ENCODE measurements at regions not wholly inside any gene's neighbourhood (a gene's known extent, or its start where the extent isn't known, plus 50 kb on each side); places are given as distances from the start of the nearest gene placed in this dataset.

DNA sequence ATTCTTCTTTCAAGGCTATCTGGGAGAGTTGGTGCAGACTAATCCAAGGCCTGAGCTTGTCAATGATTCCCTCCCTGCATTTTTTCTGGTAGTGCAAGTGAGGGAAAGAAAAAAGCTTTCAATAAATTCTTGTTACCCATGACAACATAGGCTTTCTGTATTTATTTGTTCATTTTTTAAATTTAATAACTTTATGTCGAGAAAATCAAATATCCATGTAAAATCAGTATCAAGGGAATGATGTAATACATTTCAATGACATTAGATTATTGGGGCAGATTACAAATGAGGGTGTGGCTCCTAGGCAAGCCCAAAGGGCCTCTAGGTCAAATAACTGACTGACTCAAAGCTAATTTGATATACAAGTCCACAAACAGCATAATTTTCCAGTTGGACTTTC lies 104.0 kb downstream of the GJA1 start:
- TF ChIP-seq, protein P1, sequence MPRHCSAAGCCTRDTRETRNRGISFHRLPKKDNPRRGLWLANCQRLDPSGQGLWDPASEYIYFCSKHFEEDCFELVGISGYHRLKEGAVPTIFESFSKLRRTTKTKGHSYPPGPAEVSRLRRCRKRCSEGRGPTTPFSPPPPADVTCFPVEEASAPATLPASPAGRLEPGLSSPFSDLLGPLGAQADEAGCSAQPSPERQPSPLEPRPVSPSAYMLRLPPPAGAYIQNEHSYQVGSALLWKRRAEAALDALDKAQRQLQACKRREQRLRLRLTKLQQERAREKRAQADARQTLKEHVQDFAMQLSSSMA (CRISPR knock-in tag; IDR thresholded peaks at IDR 0.05): no peak
- no peak for TF ChIP-seq CTCF (IDR thresholded peaks at IDR 0.05 in 2 of 3, conservative IDR thresholded peaks at IDR 0.05 in 1 of 3; ENCODE audit: insufficient read depth in 2 of 3, low read depth in 1 of 3, low read length in 3 of 3)
- no peak for TF ChIP-seq MAZ (CRISPR knock-in tag; conservative IDR thresholded peaks at IDR 0.05 in 1 of 2, IDR thresholded peaks at IDR 0.05 in 1 of 2)
- no peak for TF ChIP-seq POLR2A (conservative IDR thresholded peaks at IDR 0.05)

Measured in K562 (cell line).